Activated CD8-positive, alpha-beta memory T cell treated with anti-CD3 and anti-CD28 coated beads for 36 hours (primary cell): ENCODE measurements at regions not wholly inside any gene's neighbourhood (a gene's known extent, or its start where the extent isn't known, plus 50 kb on each side); places are given as distances from the start of the nearest gene placed in this dataset.
"Not testable (repeated sequence)": the region's sequence is repeated elsewhere in the genome, so short reads cannot be mapped to it uniquely, and the experiment has no call there.

Experiments used
- CTCF ChIA-PET: fragments of 350-600 bp; sonication (Branson Sonifier 250); formaldehyde crosslinking; loops from one replicate; lab custom pipeline; 2021; ENCODE audit warnings: antibody characterized with exemption; lab: Charles Lee
- POLR2A ChIA-PET: fragments of 350-600 bp; sonication (Branson Sonifier 250); formaldehyde crosslinking; loops from one replicate; lab custom pipeline; 2021; ENCODE audit warnings: antibody characterized with exemption; lab: Charles Lee

DNA sequence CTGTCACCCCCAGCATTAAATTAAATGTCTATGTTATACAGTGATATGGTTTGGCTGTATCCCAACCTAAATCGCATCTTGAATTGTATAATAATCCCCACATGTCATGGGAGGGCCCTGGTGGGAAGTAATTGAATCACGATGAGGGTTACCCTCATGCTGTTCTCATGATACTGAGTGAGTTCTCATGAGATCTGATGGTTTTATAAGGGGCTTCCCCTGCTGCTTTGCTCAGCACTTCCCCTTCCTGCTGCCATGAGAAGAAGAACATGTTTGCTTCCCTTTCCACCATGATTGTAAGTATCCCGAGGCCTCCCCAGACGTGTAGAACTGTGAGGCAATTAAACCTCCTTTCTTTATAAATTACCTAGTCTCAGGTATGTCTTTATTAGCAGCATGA lies 445.7 kb downstream of the MRPL39 start:
- POLR2A ChIA-PET: no interaction called here
- CTCF ChIA-PET: no interaction called here

DNA sequence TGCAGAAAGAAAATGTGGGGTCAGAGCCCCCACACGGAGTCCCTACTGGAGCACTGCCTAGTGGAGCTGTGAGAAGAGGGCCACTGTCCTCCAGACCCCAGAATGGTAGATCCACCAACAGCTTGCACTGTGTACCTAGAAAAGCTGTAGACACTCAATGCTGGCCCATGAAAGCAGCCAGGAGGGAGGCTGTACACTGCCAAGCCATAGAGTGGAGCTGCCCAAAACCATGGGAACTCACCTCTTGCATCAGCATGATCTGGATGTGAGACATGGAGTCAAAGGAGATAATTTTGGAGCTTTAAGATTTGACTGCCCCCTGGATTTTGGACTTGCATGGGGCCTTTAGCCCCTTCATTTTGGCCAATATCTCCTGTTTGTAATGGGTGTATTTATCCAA lies 452.3 kb downstream of the MRPL39 start:
- POLR2A ChIA-PET, CTCF ChIA-PET: not testable (repeated sequence)

DNA sequence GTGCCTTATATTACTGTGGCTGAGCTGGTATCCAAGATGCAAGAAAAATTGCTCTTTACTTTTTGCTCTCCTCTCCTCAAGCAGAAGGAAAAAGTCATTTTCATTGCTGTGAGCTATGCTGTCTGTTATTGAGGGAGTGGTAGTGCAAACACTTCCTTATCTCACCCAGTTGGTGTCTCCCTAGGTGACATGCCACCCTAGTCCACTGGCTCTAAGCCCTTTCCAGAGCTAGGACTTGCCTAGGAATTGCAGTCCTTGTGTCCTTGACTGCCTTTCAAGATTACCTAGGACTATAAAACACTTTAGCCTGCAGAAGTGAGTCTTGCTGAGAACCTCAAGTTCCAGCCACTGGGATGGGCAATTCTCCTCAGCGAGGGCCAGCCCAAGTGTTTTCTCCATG lies 458.3 kb downstream of the MRPL39 start:
- POLR2A ChIA-PET: no interaction called here
- CTCF ChIA-PET: no interaction called here

DNA sequence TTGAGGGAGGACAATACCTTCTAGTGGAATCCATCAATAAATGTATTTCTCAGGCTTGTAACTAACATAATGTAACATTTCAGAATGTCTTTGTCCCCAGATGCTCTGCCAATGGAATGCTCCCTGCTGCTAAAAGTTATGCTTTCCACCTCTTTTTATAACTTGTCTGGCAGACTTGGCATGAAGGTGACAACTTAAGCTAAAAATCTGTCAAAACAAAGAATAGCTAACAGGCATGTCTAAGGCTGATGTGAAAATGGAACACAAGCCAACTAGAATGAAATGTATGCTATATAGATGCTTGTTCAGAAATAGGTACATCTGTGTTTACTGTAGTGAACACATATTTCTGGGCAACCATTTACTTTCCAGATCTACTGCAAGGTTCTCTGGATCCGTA lies 467.9 kb downstream of the MRPL39 start:
- ChIA-PET POLR2A (no interaction called here), CTCF (no interaction called here)

DNA sequence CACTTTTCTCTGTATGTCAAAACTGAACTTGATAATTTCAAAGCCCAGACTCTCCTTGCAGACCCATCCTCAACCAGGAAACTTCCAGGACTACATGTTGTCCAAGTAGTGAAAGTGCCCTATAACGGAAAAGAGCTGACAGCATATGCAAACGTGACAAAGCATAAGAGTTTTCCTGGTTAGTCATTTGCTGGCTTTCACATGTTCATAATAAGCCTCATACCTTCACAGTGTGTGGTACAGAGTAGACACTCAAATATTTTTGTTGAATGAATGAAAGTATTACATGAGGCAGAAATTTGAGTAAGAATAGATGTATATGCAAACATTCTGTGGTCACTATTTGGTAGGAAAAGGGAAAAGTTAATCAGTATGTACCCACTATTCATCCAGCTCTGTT lies 473.3 kb downstream of the MRPL39 start:
- CTCF ChIA-PET: no interaction called here
- POLR2A ChIA-PET: no interaction called here

DNA sequence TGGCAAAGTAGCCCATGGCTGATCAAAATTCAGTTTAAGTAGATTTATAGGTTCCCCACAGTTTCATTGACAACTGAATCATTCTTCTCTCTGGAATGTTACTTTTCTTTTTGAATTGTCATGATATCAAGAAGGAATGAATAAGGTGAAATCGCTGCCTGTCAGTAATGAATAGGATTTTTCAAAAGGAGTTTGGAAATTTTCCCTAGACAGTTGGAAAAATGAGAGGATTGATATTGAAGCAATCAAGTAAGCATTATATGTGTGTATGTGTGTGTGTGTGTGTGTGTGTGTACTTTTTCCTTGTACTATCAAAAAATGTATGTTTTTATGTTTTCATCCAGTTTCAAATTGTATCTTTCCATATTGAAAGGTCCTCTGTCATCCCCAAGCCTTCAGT lies 479.5 kb downstream of the MRPL39 start:
- CTCF ChIA-PET: no interaction called here
- POLR2A ChIA-PET: no interaction called here

DNA sequence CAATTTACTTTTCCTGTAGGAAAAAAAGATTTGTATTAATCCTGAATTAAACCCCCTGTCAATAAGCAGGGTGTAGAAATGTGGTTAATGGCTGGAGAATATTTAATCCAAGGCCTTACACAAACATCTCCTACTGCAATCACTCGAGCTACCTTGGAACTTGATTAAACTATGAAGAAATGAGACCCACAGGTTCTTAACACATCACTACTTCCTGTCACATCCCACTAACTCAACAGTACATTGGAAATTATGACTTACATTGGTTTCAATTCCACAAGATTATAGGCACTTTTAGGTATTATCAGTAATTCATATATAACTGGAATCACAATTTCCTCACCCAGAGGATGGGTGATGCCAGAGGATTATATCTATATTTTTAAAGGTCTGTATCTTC lies 480.3 kb downstream of the MRPL39 start:
- POLR2A ChIA-PET: interaction anchor here (0.7 kb wide), 1 partner anchor 39 kb away, joined by 3 read pairs; no protein-coding TSS in a partner anchor
- CTCF ChIA-PET: no interaction called here

DNA sequence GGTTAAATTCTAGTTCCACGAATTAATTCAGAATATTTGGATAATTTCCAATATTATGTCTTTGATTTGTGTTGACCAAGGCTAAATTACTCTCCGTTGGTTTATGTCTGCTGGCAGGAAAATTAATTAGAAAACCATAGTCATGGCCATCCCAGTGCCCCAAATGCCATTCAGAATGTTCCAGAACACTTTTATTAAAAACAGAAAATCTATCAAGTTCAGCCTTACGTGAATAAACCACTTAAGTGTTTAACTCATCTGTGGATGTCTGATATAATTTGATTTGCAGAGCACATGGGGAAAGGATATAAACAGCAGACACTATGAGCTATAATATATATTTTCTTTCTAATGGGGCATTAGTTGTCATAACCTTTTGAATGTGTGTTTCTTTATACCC lies 480.7 kb downstream of the MRPL39 start:
- CTCF ChIA-PET: no interaction called here
- POLR2A ChIA-PET: interaction anchor here (0.7 kb wide), 1 partner anchor 39 kb away, joined by 3 read pairs; no protein-coding TSS in a partner anchor

DNA sequence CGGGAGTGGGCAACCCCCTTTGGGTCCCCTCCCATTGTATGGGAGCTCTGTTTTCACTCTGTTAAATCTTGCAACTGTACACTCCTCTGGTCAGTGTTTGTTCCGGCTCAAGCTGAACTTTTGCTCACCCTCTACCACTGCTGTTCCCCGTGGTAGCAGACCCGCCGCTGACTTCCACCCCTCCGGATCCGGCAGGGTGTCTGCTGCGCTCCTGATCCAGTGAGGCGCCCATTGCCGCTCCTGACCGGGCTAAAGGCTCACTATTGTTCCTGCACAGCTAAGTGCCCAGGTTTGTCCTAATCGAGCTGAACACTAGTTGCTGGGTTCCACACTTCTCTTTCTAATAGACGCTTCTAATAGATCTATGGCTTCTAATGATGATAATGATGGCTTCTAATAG lies 488.6 kb downstream of the MRPL39 start:
- ChIA-PET POLR2A (no interaction called here), CTCF (no interaction called here)

DNA sequence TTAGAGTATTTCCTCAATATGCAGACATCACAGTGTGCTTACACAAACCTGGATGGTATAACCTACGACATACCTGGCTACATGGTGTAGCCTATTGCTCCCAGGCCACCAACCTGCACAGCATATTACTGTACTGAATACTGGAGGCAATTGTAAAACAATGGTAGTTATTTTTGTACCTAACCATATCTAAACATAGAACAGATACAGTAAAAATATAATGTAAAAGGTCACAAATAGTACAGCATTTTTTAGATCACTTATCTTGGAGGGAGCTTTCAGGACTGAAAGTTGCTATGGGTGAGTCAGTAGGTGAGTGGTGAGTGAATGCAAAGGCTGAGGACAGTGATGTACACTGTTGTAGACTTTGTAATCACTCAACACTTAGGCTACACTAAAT lies 492.3 kb downstream of the MRPL39 start:
- POLR2A ChIA-PET: no interaction called here
- CTCF ChIA-PET: no interaction called here

DNA sequence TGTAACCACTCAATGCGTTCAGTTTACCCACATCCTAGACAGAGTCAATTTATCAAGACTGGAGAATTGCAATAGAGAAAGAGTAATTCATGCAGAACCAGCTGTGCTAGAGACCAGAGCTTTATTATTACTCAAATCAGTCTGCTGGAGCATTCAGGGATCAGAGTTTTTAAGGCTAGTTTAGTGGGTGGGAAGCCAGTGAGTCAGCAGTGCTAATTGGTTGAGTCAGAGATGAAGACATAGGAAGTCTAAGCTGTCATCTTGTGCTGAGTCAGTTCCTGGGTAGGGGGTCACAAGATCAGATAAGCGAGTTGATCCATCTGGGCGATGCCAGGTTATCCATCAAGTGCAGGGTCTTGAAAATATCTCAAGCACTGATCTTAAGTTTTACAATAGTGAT lies 499.6 kb downstream of the MRPL39 start:
- CTCF ChIA-PET: no interaction called here

DNA sequence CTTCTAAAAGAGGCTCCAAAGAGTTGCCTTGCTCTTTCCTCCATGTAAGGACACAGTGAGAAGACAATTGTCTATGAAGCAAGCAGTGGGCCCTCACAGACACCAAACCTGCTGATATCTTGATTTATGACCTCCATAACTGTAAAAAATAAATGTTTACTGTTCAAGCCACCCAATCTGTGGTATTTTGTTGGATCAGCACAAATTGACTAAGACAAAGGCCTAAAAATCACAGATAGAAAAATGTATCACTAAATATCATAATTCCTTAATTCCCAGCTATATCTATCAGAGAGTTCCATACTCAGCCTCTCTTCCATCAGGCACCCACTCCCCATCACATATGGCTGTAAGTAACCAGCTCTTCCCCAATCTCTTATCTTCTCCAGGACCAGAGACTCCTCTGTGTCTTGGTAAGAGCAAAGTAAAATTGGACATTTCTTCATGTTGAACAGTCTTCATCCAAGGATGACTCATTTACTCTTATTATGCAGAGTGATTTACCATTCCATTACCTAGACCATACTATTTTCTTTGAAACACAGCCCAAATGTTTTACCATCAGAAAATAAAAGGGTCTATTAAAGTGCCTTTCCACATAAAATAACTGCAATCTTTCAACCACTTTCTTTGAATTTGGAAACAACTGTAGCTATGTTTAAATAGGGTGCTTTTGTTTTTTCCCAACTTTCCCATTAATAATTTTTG lies 503.6 kb downstream of the MRPL39 start:
- POLR2A ChIA-PET: no interaction called here
- CTCF ChIA-PET: no interaction called here

More for the DNA sequence above, 499.6 kb downstream of the MRPL39 start:
- POLR2A ChIA-PET: no interaction called here

DNA sequence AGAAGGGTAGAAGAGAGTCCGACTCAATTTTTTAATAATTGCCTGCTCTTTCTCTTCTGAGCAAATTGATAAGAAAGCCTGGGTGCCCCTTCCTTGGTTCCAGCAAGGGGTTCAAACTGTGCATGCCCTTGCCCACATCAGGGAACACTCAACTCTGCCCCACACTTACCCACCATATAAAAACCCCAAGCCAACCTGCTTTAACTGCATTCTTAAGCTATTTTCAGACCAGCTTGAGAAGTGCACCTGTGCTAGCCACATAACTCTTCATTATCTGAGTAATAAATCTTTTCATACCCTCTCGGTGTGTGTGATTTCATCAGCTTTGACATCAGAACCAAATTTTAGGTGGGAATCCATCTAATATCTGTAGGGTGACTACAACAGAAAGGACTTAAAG lies 509.6 kb downstream of the MRPL39 start:
- ChIA-PET CTCF (no interaction called here), POLR2A (no interaction called here)

DNA sequence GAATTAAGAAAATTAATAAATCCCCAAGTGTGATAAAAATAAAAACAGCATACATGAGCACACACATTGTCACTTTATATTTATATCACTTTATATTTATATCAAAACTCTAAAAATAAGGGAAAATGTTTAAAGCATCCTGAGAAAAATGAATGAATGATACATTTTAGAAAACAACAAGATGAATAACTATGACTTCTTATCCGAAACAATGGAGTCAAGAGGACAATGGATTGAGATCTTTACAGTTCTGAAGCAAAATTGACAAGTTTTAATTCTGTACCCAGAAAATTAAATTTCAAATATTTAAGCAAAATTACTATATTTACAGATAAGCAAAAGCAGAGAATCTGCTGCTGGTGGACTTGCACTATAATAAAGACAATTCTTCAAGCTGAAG lies 512.6 kb downstream of the MRPL39 start:
- POLR2A ChIA-PET: no interaction called here
- CTCF ChIA-PET: no interaction called here

DNA sequence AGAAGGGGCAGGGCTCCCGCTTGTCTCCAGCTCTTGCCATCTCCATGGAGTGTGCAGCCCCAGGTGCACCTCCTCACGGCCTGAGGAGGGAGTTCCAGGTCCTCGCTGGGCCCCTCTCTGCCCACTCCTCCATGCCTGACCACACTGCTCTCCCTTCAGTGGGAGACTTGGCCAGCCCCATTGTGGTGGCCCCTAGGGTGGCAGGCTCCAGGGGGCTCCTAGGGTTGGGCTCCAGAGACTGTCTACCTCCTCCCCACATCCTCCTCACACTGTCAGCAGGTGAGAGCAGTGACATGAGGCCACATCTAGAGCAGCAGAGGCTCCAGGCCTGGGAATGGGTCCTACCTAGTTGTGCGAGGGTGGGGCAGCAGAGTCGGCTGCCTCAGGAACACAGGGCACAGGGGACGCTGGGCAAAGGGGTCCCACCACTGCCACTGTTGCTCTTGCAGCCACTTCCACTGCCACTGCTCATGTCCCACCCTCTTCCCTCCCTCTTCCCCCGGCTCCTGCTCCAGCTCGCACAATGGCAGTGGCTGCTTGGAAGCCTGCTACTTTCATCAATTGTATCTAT lies 514.8 kb downstream of the MRPL39 start:
- CTCF ChIA-PET: no interaction called here
- POLR2A ChIA-PET: no interaction called here

DNA sequence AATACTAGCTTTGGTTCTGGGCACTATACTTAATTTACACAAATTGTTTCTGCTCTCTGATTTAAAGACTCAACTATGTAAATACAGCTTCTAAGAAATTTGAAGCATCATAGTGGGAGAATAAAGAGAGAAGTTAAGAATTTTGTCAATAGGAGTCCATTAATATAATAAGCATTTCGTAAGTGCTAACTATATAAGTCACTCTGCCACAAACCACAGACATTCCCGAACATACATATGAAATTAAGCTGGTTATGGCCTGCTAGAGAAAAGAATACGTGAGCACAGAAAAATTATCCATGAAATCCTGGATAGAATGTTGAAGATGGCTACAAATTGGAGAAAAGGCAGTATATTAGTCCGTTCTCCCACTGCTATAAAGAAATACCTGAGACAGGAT lies 526.2 kb downstream of the MRPL39 start:
- ChIA-PET POLR2A (no interaction called here), CTCF (no interaction called here)

DNA sequence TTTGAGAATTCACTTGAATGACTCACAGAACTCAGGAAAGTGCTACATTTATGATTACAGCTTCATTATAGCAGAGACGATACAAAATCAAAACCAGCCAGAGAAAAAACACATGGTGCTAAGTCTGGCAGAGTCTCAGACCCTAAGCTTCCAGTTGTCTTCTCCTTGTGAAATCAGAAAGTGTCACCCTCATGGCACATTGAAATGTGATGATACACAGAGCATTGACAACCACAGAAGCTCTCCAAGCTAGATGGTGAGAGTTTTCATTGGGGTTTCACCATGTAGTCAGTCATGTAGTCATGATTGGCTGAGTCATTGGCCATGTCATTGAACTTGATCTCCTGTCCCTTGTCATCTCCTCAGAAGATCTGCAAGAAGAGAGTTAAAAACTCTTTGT lies 526.6 kb downstream of the MRPL39 start:
- CTCF ChIA-PET: no interaction called here

DNA sequence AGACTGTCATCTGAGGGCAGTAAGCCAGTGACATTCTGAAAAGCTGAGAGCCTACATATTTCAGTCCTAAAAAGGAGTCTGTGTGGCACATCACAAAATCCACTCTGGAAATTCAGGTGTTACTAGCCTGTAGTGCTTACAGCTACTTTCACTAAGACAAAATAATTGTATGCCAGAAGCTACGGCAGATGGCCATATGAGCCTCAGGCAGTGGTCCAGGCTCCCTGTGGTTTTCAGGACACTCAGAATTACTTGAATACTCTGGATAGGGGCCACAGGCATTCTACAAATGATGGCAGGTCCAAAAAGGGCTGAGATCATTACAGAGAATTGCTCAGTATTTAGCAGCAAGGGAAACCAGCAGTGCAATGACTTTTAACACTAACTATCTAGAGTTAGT lies 527.1 kb downstream of the MRPL39 start:
- POLR2A ChIA-PET: no interaction called here
- CTCF ChIA-PET: no interaction called here

More for the DNA sequence above, 526.6 kb downstream of the MRPL39 start:
- POLR2A ChIA-PET: no interaction called here

DNA sequence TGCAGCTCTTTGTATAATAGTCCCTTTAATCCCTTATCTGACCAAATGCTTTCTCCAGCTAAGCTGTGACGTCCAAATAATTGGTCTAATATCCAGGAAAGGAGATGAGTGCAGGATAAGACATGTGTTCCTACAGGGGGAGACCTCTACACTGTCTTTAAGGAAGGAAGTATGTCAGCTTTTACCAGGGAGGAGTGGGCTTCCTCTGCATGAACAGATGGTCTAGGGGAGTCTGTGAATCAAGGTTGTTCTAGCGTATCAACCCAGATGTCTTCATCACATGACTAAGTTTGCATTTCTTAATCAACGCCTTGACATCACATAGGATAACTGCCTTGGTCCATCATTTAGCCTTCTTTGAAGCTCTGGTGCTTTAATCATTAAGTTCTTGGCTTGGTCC lies 528.2 kb downstream of the MRPL39 start:
- CTCF ChIA-PET: no interaction called here
- POLR2A ChIA-PET: no interaction called here

DNA sequence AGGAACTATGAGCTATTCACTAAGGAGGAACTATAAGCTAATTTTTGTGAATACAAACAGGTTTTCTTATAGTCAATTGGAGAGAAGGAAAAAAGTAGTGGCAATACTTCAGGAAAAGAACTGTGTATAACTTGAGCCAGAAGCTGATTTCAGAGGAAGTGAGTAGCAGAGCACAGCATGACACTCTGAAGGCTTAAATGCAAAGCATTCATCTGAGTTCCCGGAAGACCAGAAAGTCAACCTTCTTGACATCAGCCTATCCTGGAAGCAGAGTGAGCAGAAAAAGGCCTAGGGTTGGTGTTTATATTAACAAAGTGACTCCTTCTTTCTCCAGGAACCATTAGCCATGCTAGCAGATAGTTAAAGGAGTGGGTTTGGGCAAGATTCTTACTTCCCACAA lies 545.2 kb downstream of the MRPL39 start:
- POLR2A ChIA-PET: no interaction called here

DNA sequence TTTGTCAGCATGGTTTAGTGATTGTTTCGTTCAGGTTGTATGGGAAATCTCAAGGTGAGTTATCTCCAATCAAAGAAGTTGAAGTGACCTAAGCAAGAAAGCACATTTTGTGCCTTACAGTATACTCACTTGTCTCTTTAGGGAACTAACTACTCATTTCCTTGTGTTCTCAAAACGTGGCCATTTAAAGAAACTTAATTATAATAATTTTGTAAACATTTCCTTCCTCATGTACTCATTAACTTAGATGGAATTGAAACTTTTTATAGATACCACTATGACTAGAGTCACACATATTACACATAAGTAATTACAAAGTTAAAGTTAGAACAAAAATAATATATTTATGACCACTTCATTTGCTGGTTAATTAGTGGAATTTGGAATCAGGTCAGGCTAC lies 552.6 kb downstream of the MRPL39 start:
- POLR2A ChIA-PET: no interaction called here
- CTCF ChIA-PET: no interaction called here

More for the DNA sequence above, 545.2 kb downstream of the MRPL39 start:
- CTCF ChIA-PET: no interaction called here
